HepG2 (cell line): ENCODE measurements at regions not wholly inside any gene's neighbourhood (a gene's known extent, or its start where the extent isn't known, plus 50 kb on each side); places are given as distances from the start of the nearest gene placed in this dataset.

Experiments
- FOXO1 ChIP-seq: sonication (generic); formaldehyde crosslinking; IDR thresholded peaks from 2 replicates; pipeline ENCODE4 v1.4.0; 2020; ENCODE audit warnings: missing genetic modification reagents
- MTF1 ChIP-seq: sonication (generic); formaldehyde crosslinking; IDR thresholded peaks from 2 replicates; pipeline ENCODE4 v1.5.0; 2020; ENCODE audit warnings: missing genetic modification reagents
- NR2F6 ChIP-seq, 2 experiments: IDR thresholded peaks; 2 replicates each; pipeline ENCODE4 v1.6.1; 2016; ENCODE audit warnings: antibody characterized with exemption in 1 of 2, mild to moderate bottlenecking in 1 of 2
- PAX8 ChIP-seq: sonication (generic); formaldehyde crosslinking; IDR thresholded peaks from 2 replicates; pipeline ENCODE4 v1.8.0; 2022; ENCODE audit warnings: mild to moderate bottlenecking, missing genetic modification reagents, borderline replicate concordance
- TOE1 ChIP-seq: sonication (generic); formaldehyde crosslinking; IDR thresholded peaks from 2 replicates; pipeline ENCODE4 v1.4.0; 2020; ENCODE audit warnings: mild to moderate bottlenecking, missing genetic modification reagents
- ZNF263 ChIP-seq: sonication (generic); formaldehyde crosslinking; IDR thresholded peaks from 2 replicates; pipeline ENCODE4 v1.4.0; 2020; ENCODE audit warnings: missing genetic modification reagents
- ZNF326 ChIP-seq: sonication (generic); formaldehyde crosslinking; IDR thresholded peaks from 2 replicates; pipeline ENCODE4 v1.4.0; 2020; ENCODE audit warnings: missing genetic modification reagents, borderline replicate concordance
- ZNF383 ChIP-seq: sonication (generic); formaldehyde crosslinking; IDR thresholded peaks from 2 replicates; pipeline ENCODE4 v1.4.0; 2020; ENCODE audit warnings: missing genetic modification reagents, mild to moderate bottlenecking, borderline replicate concordance
- ZNF430 ChIP-seq: sonication (generic); formaldehyde crosslinking; IDR thresholded peaks from 2 replicates; pipeline ENCODE4 v1.9.0; 2021; ENCODE audit warnings: mild to moderate bottlenecking, missing genetic modification reagents
- ZNF496 ChIP-seq: sonication (generic); formaldehyde crosslinking; IDR thresholded peaks from 2 replicates; pipeline ENCODE4 v1.8.1; 2023; ENCODE audit warnings: mild to moderate bottlenecking, moderate library complexity, missing genetic modification reagents; ENCODE audit not compliant: insufficient replicate concordance
- ZSCAN20 ChIP-seq: sonication (generic); formaldehyde crosslinking; IDR thresholded peaks from 2 replicates; pipeline ENCODE4 v1.4.0; 2020; ENCODE audit warnings: missing genetic modification reagents, mild to moderate bottlenecking, borderline replicate concordance
- ZSCAN9 ChIP-seq: IDR thresholded peaks from 2 replicates; pipeline ENCODE4 v1.6.1; 2016; ENCODE audit warnings: borderline replicate concordance
- TF ChIP-seq, protein P1 (sequence below): sonication (generic); formaldehyde crosslinking; IDR thresholded peaks from 2 replicates; pipeline ENCODE4 v1.5.0; 2020; ENCODE audit warnings: missing genetic modification reagents
- TF ChIP-seq, protein P2 (sequence below): sonication (generic); formaldehyde crosslinking; IDR thresholded peaks from 2 replicates; pipeline ENCODE4 v1.8.1; 2023; ENCODE audit warnings: missing genetic modification reagents, mild to moderate bottlenecking, borderline replicate concordance
- TF ChIP-seq, protein P3 (sequence below): sonication (generic); formaldehyde crosslinking; IDR thresholded peaks from 2 replicates; pipeline ENCODE4 v1.4.0; 2020; ENCODE audit warnings: missing genetic modification reagents
- TF ChIP-seq, protein P4 (sequence below): sonication (generic); formaldehyde crosslinking; IDR thresholded peaks from one replicate; pipeline ENCODE4 v1.5.1; 2020; ENCODE audit warnings: mild to moderate bottlenecking, missing genetic modification reagents; ENCODE audit errors: not compliant biosample characterization

DNA sequence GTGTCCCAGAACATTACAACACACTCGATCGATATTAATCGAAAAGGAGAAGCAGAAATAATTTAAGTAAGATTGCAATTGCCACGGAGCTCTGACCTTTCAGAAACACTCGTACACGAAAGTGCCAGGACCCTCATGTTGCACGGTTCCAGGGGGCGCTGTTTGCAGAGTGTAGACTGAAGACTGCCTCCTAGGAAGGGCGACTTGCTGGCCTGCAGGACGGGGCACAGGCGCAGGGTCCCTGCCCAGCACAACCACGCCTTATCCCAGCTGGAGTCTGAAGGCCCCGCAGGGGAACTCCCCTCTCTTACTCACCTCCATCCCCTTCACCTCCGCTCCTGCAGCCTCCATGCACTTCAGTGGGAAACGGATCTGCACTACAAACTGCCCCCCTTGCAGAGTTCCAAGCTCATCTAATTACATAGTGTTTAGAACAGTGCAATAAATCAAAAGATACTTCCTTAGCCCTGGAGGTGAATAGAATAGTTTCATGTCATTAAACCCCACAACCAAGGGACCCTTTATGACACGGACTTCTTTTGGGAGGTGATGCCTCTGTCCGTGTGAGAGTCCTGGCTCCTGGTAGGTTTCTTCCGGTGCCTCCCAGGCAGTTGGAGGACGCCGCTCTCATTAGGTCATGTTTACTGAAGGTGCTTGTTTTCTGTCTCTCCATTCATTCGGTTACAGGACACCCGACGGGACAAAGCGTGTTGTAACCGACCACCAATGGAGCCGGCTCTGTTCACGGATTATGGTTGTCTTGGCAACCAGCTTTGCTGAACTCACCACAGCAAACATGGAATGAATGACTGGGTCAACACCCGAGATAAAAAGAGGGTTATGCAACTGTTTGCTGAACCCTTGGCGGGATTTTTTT, 262.2 kb downstream of the BAMBI start (continued):
- TF ChIP-seq ZSCAN20 (CRISPR knock-in tag): peak; percentile 78; the same call in 1 of the 2 replicates
- TF ChIP-seq, protein P1, sequence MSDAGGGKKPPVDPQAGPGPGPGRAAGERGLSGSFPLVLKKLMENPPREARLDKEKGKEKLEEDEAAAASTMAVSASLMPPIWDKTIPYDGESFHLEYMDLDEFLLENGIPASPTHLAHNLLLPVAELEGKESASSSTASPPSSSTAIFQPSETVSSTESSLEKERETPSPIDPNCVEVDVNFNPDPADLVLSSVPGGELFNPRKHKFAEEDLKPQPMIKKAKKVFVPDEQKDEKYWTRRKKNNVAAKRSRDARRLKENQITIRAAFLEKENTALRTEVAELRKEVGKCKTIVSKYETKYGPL (CRISPR knock-in tag): peak; percentile 89
- TF ChIP-seq, protein P2, sequence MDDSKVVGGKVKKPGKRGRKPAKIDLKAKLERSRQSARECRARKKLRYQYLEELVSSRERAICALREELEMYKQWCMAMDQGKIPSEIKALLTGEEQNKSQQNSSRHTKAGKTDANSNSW: no peak
- TF ChIP-seq, protein P3, sequence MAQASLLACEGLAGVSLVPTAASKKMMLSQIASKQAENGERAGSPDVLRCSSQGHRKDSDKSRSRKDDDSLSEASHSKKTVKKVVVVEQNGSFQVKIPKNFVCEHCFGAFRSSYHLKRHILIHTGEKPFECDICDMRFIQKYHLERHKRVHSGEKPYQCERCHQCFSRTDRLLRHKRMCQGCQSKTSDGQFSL (CRISPR knock-in tag): 0 out of 2 replicates have a peak, but pooled peaks have one; percentile 25
- TF ChIP-seq ZNF326 (CRISPR knock-in tag): no peak
- peak; percentile 91 for TF ChIP-seq ZSCAN9 (CRISPR knock-in tag)
- TF ChIP-seq ZNF496 (CRISPR knock-in tag): no peak
- TF ChIP-seq ZNF383: 0 out of 2 replicates have a peak, but pooled peaks have one; percentile 34
- TF ChIP-seq ZNF430 (CRISPR knock-in tag): no peak
- TF ChIP-seq, protein P4, sequence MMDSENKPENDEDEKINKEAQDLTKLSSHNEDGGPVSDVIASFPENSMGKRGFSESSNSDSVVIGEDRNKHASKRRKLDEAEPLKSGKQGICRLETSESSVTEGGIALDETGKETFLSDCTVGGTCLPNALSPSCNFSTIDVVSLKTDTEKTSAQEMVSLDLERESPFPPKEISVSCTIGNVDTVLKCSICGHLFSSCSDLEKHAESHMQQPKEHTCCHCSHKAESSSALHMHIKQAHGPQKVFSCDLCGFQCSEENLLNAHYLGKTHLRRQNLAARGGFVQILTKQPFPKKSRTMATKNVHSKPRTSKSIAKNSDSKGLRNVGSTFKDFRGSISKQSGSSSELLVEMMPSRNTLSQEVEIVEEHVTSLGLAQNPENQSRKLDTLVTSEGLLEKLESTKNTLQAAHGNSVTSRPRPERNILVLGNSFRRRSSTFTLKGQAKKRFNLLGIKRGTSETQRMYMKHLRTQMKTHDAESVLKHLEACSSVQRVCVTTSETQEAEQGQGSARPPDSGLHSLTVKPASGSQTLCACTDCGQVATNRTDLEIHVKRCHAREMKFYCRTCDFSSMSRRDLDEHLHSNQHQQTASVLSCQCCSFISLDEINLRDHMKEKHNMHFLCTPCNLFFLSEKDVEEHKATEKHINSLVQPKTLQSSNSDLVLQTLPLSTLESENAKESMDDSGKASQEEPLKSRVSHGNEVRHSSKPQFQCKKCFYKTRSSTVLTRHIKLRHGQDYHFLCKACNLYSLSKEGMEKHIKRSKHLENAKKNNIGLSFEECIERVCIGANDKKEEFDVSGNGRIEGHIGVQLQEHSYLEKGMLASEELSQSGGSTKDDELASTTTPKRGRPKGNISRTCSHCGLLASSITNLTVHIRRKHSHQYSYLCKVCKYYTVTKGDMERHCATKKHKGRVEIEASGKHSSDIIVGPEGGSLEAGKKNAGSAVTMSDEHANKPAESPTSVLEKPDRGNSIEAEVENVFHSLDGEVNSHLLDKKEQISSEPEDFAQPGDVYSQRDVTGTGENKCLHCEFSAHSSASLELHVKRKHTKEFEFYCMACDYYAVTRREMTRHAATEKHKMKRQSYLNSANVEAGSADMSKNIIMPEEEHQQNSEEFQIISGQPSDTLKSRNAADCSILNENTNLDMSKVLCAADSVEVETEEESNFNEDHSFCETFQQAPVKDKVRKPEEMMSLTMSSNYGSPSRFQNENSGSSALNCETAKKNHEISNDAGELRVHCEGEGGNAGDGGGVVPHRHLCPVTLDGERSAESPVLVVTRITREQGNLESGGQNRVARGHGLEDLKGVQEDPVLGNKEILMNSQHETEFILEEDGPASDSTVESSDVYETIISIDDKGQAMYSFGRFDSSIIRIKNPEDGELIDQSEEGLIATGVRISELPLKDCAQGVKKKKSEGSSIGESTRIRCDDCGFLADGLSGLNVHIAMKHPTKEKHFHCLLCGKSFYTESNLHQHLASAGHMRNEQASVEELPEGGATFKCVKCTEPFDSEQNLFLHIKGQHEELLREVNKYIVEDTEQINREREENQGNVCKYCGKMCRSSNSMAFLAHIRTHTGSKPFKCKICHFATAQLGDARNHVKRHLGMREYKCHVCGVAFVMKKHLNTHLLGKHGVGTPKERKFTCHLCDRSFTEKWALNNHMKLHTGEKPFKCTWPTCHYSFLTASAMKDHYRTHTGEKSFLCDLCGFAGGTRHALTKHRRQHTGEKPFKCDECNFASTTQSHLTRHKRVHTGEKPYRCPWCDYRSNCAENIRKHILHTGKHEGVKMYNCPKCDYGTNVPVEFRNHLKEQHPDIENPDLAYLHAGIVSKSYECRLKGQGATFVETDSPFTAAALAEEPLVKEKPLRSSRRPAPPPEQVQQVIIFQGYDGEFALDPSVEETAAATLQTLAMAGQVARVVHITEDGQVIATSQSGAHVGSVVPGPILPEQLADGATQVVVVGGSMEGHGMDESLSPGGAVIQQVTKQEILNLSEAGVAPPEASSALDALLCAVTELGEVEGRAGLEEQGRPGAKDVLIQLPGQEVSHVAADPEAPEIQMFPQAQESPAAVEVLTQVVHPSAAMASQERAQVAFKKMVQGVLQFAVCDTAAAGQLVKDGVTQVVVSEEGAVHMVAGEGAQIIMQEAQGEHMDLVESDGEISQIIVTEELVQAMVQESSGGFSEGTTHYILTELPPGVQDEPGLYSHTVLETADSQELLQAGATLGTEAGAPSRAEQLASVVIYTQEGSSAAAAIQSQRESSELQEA (CRISPR knock-in tag): peak; percentile 51
- TF ChIP-seq FOXO1: peak; percentile 98
- TF ChIP-seq NR2F6 (IDR thresholded peaks at IDR 0.05): peak; percentile 88
- peak; percentile 86 for TF ChIP-seq NR2F6 (CRISPR knock-in tag; IDR thresholded peaks at IDR 0.05)
- TF ChIP-seq ZNF263: peak; percentile 63
- no peak; the same call in 1 of the 2 replicates for TF ChIP-seq TOE1 (CRISPR knock-in tag)
- TF ChIP-seq PAX8: no peak
- TF ChIP-seq MTF1 (CRISPR knock-in tag): no peak
